Smooth muscle cell (in vitro differentiated cells): ENCODE measurements at regions not wholly inside any gene's neighbourhood (a gene's known extent, or its start where the extent isn't known, plus 50 kb on each side); places are given as distances from the start of the nearest gene placed in this dataset.

Experiments
- DNase-seq: peaks from one replicate; lab custom pipeline; 2025; ENCODE audit not compliant: unreplicated experiment; lab: John Stamatoyannopoulos, UW
- H2AFZ ChIP-seq: fragments of 200-600 bp; sonication (generic); 2 replicates; pipeline ENCODE4 v1.6.0; 2016; ENCODE audit warnings: antibody characterized with exemption, low read depth, mild to moderate bottlenecking
- H3F3A ChIP-seq: fragments of 200-600 bp; sonication (generic); 2 replicates; pipeline ENCODE4 v1.6.0; 2017; ENCODE audit warnings: antibody characterized with exemption, low read depth
- H3K27ac ChIP-seq: fragments of 200-600 bp; sonication (generic); 2 replicates; pipeline ENCODE4 v1.5.1; 2016; ENCODE audit warnings: low read depth, mild to moderate bottlenecking
- H3K27me3 ChIP-seq: fragments of 200-600 bp; sonication (generic); 2 replicates; pipeline ENCODE4 v1.6.1; 2016; ENCODE audit warnings: low read depth, mild to moderate bottlenecking
- H3K36me3 ChIP-seq: fragments of 200-600 bp; sonication (generic); 2 replicates; pipeline ENCODE4 v1.5.1; 2016; ENCODE audit warnings: low read depth
- H3K4me1 ChIP-seq: fragments of 200-600 bp; sonication (generic); 2 replicates; pipeline ENCODE4 v1.5.1; 2016; ENCODE audit warnings: low read depth
- H3K4me2 ChIP-seq: fragments of 200-600 bp; sonication (generic); 2 replicates; pipeline ENCODE4 v1.6.0; 2016; ENCODE audit warnings: mild to moderate bottlenecking
- H3K4me3 ChIP-seq: fragments of 200-600 bp; sonication (generic); 2 replicates; pipeline ENCODE4 v1.5.1; 2016; ENCODE audit warnings: mild to moderate bottlenecking
- H3K79me2 ChIP-seq: fragments of 200-600 bp; sonication (generic); 2 replicates; pipeline ENCODE4 v1.6.0; 2016; ENCODE audit warnings: low read depth, mild to moderate bottlenecking
- H3K9ac ChIP-seq: fragments of 200-600 bp; sonication (generic); 2 replicates; pipeline ENCODE4 v1.6.0; 2016; ENCODE audit warnings: low read depth
- H3K9me3 ChIP-seq: fragments of 200-600 bp; sonication (generic); replicated peaks from 2 replicates; pipeline ENCODE4 v1.5.1; 2016; ENCODE audit warnings: low read depth
- H4K20me1 ChIP-seq: fragments of 200-600 bp; sonication (generic); 2 replicates; pipeline ENCODE4 v1.6.0; 2016; ENCODE audit warnings: low read depth
- CTCF ChIP-seq: fragments of 200-600 bp; sonication (generic); IDR thresholded peaks from 2 replicates; pipeline ENCODE4 v1.5.1; 2017; ENCODE audit warnings: borderline replicate concordance, mild to moderate bottlenecking, antibody characterized with exemption; ENCODE audit not compliant: insufficient read depth, poor library complexity, severe bottlenecking

- H3K4me2 ChIP-seq = no peak overlapping the region
- no peak overlapping the region for H3K4me3 ChIP-seq
- H3F3A ChIP-seq = no peaks in the 10 kb centered on the region
- no peak for TF ChIP-seq CTCF
- no peak overlapping the region for H2AFZ ChIP-seq
- no peaks in the 10 kb centered on the region for H3K9me3 ChIP-seq
- no peaks in the 10 kb centered on the region for H3K27me3 ChIP-seq
- H3K9ac ChIP-seq = no peak overlapping the region
- H3K79me2 ChIP-seq = no peaks in the 10 kb centered on the region
- H3K36me3 ChIP-seq = no peaks in the 10 kb centered on the region
- H4K20me1 ChIP-seq = no peaks in the 10 kb centered on the region
- H3K4me1 ChIP-seq = no peaks in the 10 kb centered on the region
- no peak for DNase-seq
- H3K27ac ChIP-seq = no peak overlapping the region
Observed at GRCh38 chr2:166545473-166545872, 51.4 kb upstream of the SCN7A start.
